Astrocyte of the cerebellum (primary cell): ENCODE measurements at regions not wholly inside any gene's neighbourhood (a gene's known extent, or its start where the extent isn't known, plus 50 kb on each side); places are given as distances from the start of the nearest gene placed in this dataset.

Experiments used
- DNase-seq: peaks from one replicate; pipeline ENCODE4 v3.0.0-alpha.2; 2011; ENCODE audit warnings: low read depth
- H3K4me3 ChIP-seq: 2 replicates; pipeline ENCODE4 v1.5.1; 2011; ENCODE audit warnings: mild to moderate bottlenecking, low read depth, low read length, moderate library complexity
- CTCF ChIP-seq: IDR thresholded peaks from 2 replicates; pipeline ENCODE4 v1.5.1; 2012; ENCODE audit warnings: low read length, low read depth, moderate library complexity, mild to moderate bottlenecking; ENCODE audit errors: missing control alignments
- in situ Hi-C: cut with HindIII; loops from 2 replicates; pipeline ENCODE4 v1.10.0; 2017; ENCODE audit warnings: low sequenced_read_pairs

GRCh38 chr14:84544486-84545131 is 985.3 kb upstream of the FLRT2 start:
- no peak overlapping the region for H3K4me3 ChIP-seq
- TF ChIP-seq CTCF, result no peak
- in situ Hi-C loops, result no loop called here
- DNase-seq, result no peak

GRCh38 chr14:84546236-84546635 is 983.7 kb upstream of the FLRT2 start:
- no peak for TF ChIP-seq CTCF
- DNase-seq, result no peak
- no peak overlapping the region for H3K4me3 ChIP-seq
- in situ Hi-C loops, result no loop called here

GRCh38 chr14:84554136-84554535 is 975.8 kb upstream of the FLRT2 start:
- no peak overlapping the region for H3K4me3 ChIP-seq
- in situ Hi-C loops, result loop anchor here (5.0 kb wide), 1 partner anchor 73 kb away; no protein-coding TSS in a partner anchor
- no peak for TF ChIP-seq CTCF
- DNase-seq, result no peak

GRCh38 chr14:84555493-84555892 is 974.5 kb upstream of the FLRT2 start:
- DNase-seq, result no peak
- in situ Hi-C loops, result no loop called here
- no peak for TF ChIP-seq CTCF
- H3K4me3 ChIP-seq, result no peak overlapping the region

GRCh38 chr14:84566109-84566508 is 963.8 kb upstream of the FLRT2 start:
- H3K4me3 ChIP-seq, result no peak overlapping the region
- TF ChIP-seq CTCF, result no peak
- no peak for DNase-seq
- in situ Hi-C loops, result no loop called here

- in situ Hi-C loops, result no loop called here
- no peak for DNase-seq
- TF ChIP-seq CTCF, result no peak
- H3K4me3 ChIP-seq, result no peak overlapping the region
Observed at GRCh38 chr14:84575681-84576080, 954.3 kb upstream of the FLRT2 start.
